ENCODE measurements at regions not wholly inside any gene's neighbourhood (a gene's known extent, or its start where the extent isn't known, plus 50 kb on each side); places are given as distances from the start of the nearest gene placed in this dataset.

GRCh38 chr5:141760193-141760592 lies 78.2 kb upstream of the ARAP3 start:
- TF ChIP-seq CTCF (IDR thresholded peaks at IDR 0.05 in 8 of 11, conservative IDR thresholded peaks at IDR 0.05 in 3 of 11) (no peak), POLR2AphosphoS5 (IDR thresholded peaks at IDR 0.05) (no peak)
